Sigmoid colon (tissue), 4 donors: ENCODE measurements at regions not wholly inside any gene's neighbourhood (a gene's known extent, or its start where the extent isn't known, plus 50 kb on each side); places are given as distances from the start of the nearest gene placed in this dataset.

ENCODE experiments used
- CTCF ChIP-seq, 4 experiments: fragments of 450-650 bp in 3 of 4; fragments of 200-600 bp in 1 of 4; IDR thresholded peaks; one replicate each; pipeline ENCODE4 v1.5.1; 2016 to 2019; ENCODE audit warnings: antibody characterized with exemption in 4 of 4, mild to moderate bottlenecking in 3 of 4, moderate library complexity in 2 of 4
- POLR2A ChIP-seq, 2 donors: fragments of 450-650 bp; IDR thresholded peaks; one replicate each; pipeline ENCODE4 v1.6.1; 2016; ENCODE audit warnings: antibody characterized with exemption in 2 of 2, mild to moderate bottlenecking in 2 of 2, moderate library complexity in 2 of 2
- POLR2AphosphoS5 ChIP-seq, 4 donors: sonication (generic); formaldehyde crosslinking; IDR thresholded peaks; one replicate each; pipeline ENCODE4 v1.6.1; 2017; ENCODE audit warnings: antibody characterized with exemption in 4 of 4

GRCh38 chr5:155406815-155407214 lies 393.3 kb downstream of the KIF4B start:
- no peak for TF ChIP-seq CTCF (IDR thresholded peaks at IDR 0.05)
- TF ChIP-seq POLR2AphosphoS5 (IDR thresholded peaks at IDR 0.05) = no peak
- no peak for TF ChIP-seq POLR2A (IDR thresholded peaks at IDR 0.05)
